Cerebellar cortex (tissue), 1 donor: ENCODE measurements at regions not wholly inside any gene's neighbourhood (a gene's known extent, or its start where the extent isn't known, plus 50 kb on each side); places are given as distances from the start of the nearest gene placed in this dataset.
"Not testable (repeated sequence)": the region's sequence is repeated elsewhere in the genome, so short reads cannot be mapped to it uniquely, and the experiment has no call there.

Source experiments
- DNase-seq: peaks from one replicate; pipeline ENCODE4 v3.0.0-alpha.2; 2015; ENCODE audit warnings: low spot score

GRCh38 chr22:25487508-25487907, 77.0 kb upstream of the GRK3 start:
- no peak for DNase-seq

DNA sequence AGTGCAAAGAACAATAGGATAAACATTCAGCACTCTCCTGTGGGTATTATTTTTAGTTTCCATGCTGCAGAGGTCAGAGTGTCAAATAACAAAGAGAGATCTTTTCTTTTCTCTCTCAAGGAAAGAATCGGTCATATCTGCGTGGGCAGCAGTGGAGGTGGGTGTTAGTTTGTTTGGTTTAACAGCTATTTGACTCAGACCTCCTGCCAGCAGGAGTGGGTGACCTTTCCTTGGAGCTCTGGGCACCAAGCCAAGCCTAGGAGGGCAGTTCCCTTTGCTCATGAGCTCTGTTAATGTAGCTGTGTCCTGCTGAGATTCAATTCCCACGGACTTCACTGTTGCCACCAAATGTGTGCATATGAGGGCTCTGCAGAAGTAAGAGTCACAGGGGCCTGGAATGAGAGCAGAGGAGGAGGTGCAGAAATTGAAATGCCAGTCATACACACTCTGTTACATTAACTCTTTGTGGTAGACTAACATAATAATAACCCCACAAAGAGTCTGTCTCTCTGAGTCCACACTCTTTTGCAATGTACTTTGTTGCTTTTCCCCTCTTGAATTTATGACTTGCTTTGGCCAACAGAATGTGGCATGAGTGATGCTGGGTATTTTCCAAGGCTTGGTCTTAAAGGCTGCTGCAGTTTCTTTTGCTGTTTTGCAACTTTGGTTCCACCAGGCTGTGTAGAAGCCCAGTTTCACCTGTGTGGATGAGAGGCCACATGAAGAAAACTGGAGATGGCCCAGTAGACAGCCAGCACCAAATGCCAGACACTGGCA, 76.0 kb upstream of the GRK3 start:
- peak; percentile 22 for DNase-seq

DNA sequence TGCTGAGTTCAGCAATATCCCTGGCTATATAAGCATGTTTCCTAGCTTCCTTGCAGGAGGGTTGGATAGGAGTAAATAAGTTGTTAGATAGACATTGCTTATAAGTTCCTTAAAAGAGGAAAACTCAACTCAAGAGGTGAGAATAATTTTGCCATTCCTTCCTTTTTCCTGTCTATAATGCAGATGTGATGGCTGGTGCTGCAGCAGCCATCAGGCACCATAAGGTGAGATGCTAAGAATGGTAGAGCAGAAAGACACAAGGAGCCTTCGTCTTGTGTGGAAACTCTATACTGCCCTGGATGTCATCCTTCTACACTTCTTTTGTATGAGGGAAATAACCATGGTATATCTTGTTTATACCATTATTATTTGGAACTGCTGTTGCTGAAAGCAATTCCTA, 74.5 kb upstream of the GRK3 start:
- no peak for DNase-seq

- no peak for DNase-seq
Observed at GRCh38 chr22:25490896-25491295, 73.6 kb upstream of the GRK3 start.

GRCh38 chr22:25492162-25492561, 72.3 kb upstream of the GRK3 start:
- DNase-seq, result no peak

GRCh38 chr22:25492841-25493734, 71.4 kb upstream of the GRK3 start:
- peak; percentile 99 for DNase-seq

GRCh38 chr22:25493794-25494193, 70.7 kb upstream of the GRK3 start:
- no peak for DNase-seq

DNA sequence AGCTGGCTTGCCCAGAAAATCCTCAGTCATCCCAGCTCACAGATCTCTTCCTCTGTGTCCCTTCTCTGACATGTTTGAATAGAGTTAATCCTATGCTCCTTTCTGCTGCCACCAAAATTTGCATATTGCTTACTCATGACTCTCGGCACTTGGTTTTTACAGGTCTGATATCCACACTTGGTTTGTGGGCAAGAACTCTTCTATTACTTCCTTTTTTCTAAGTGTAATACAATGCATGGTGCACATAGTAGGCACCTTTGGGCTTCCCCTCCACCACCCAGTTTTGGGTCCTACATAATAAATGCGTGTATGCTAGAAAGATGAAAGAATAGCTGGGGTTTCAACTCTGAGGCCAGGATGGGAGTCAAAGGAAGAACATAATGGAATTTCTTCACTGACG, 69.7 kb upstream of the GRK3 start:
- DNase-seq, result no peak

GRCh38 chr22:25495285-25495684, 69.2 kb upstream of the GRK3 start:
- peak; percentile 86 for DNase-seq

- no peak for DNase-seq
Observed at GRCh38 chr22:25496396-25497064, 67.9 kb upstream of the GRK3 start.

DNA sequence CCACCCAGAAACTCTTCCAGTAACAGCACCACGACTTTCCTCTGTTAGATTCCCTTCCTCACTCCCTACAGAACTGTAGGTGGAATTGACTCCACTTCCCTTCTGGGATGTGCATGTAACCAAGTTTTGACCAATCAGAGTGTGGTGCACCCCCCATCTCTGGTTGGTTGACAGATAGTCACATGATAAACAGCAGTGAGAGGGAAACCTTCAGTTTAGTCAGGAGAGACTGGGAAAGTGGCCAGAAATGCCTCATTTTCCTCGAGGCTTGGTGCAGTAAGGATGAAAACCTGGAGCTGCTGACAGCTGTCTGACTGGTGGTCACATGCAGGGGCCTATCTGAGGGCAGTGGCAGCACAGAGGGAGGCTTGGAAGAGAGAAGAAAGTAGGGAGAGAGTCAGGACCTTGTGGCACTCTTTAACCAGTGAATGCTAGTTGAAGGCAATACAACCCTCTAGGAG, 67.3 kb upstream of the GRK3 start:
- DNase-seq, result no peak

DNA sequence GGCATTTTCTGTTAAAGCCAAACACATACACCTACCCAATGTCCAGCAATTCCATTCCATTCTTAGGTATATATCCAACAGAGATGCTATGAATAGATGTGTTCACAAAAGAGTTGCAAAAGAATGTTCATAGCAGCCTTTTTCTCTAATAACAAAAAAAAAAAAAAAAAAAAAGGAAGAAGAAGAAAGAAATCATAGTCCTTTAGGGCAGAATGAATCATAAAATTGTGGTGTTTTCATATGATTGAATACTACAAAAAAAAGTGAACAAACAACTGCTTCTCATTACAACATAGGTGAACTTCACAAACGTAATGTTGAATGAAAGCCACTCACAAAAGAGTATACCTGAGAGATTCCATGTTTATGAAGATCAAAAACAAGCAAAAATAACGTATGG, 66.8 kb upstream of the GRK3 start:
- no peak for DNase-seq

GRCh38 chr22:25500671-25501070, 63.8 kb upstream of the GRK3 start:
- not testable (repeated sequence) for DNase-seq

GRCh38 chr22:25504017-25504416, 60.5 kb upstream of the GRK3 start:
- DNase-seq, result not testable (repeated sequence)

GRCh38 chr22:25508161-25508560, 56.3 kb upstream of the GRK3 start:
- no peak for DNase-seq

DNA sequence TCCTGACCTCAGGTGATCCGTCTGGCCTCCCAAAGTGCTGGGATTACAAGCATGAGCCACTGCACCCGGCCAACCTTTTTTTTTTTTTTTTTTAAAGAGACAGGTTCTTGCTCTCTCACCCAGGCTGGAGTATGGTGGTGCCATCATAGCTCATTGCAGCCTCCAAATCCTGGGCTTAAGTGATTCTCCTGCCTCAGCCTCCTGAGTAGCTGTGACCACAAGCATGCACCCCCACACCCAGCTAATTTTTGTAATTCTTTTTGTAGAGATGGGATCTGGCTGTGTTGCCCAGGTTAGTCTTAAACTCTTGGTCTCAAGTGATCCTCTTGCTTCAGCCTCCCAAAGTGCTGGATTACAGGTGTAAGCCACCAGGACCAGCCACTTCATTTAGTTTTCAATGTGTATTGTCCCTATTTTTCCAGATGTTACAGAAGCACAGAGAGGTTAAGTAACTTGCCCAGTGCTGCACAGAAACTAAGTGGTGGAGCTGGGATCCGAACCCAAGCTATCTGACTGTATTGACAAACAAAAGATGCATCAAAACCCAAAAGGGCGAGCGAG, 55.6 kb upstream of the GRK3 start:
- no peak for DNase-seq

DNA sequence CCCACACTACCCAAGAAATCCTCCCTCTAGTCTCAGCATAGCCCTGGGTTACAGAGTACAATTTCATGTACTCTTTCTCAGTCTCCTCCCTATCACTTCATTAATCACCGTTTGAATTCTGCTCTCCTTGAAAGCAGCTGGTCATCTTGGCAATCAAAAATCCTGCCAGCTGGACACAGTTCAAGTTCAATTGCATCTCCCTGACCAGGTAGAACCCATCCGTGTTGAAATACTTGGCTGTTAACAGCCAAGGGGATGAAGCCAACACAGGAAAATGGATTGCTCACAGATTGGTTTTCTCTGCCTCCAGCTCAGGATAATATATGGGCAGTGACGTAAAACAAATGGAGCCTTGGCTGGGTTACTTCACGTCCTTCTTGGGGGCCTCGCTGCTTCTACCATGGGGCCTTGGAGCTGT, 55.1 kb upstream of the GRK3 start:
- DNase-seq, result peak; percentile 36

- no peak for DNase-seq
Observed at GRCh38 chr22:25510876-25511275, 53.6 kb upstream of the GRK3 start.

DNA sequence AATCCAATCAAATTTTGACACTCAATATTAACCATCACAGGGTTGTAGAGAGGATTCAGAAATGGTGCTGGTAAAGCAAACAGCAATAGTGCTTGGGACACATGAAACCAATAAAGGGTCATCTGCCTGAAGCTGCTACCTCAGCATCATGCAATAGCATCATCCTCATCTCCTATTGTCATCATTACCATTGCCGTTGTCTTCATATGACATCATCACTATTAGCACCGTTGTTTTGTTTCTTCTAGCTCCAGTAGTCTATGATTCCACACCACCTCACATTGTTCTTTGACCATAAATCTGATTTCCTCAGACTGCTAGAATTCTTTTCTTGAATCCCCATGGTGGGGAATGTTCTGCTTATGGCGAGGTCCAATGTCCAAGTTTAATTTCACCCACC, 52.8 kb upstream of the GRK3 start:
- no peak for DNase-seq

GRCh38 chr22:25514436-25515180, 49.9 kb upstream of the GRK3 start:
- DNase-seq, result no peak
